Posterior cingulate gyrus (tissue), 11 donors: ENCODE measurements at regions not wholly inside any gene's neighbourhood (a gene's known extent, or its start where the extent isn't known, plus 50 kb on each side); places are given as distances from the start of the nearest gene placed in this dataset.
A peak's percentile ranks its signal among the peaks of the same experiment; 100 is the strongest.
"Not testable (repeated sequence)": the region's sequence is repeated elsewhere in the genome, so short reads cannot be mapped to it uniquely, and the experiment has no call there.

ENCODE experiments used
- DNase-seq, 10 donors: peaks; one replicate each; pipeline versions ENCODE4 v3.0.0 to v3.0.0-alpha.2; 2020 to 2021; ENCODE audit warnings: mixed read lengths in 3 of 10
- intact Hi-C: fragments of 100-400 bp; cut with DNase I; formaldehyde crosslinking; loops from one replicate; pipeline ENCODE4 v1.15.1; 2023

- intact Hi-C loops = no loop called here
- no peak for DNase-seq
Measured at GRCh38 chr7:63043657-63044543, 954.7 kb upstream of the ZNF722 start.

GRCh38 chr7:63044721-63045120, 953.9 kb upstream of the ZNF722 start:
- DNase-seq = no peak
- intact Hi-C loops = no loop called here

DNA sequence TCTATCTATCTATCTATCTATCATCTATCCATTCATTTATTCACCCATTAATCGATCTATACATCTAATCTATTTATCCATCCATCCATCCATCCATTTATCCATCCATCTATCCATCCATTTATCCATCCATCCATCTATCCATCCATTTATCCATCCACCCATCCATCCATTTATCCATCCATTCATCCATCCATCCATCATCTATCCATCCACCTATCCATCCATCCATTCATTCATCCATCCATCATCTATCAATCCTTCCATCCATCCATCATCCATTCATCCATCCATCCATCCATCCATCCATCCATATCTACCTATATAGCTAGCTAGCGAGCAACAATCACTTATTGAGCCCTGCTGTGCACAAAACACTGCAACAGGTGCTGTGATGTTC, 953.1 kb upstream of the ZNF722 start:
- intact Hi-C loops = no loop called here

GRCh38 chr7:63046612-63047011, 952.0 kb upstream of the ZNF722 start:
- no peak for DNase-seq
- intact Hi-C loops = no loop called here

More for the DNA sequence above, 953.1 kb upstream of the ZNF722 start:
- DNase-seq = no peak

DNA sequence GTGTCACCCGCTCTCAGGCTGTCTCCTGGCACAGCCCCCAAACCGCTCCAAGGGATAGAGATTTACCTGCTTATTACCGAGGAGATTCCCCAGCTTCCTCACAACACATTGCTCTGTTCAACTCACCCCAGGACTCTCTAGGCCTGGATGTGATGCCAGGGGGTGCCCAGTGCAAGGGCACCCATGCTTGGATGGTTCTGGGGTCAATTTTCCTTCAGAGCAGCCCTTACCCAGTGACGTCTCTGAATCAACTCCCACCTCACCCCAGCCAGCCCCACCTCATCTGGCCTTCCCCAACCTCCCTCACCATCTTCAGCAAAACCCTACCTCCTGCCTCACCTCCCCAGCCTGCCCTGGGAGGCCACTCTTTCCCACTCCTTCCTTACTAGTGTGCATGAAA, 951.6 kb upstream of the ZNF722 start:
- peak in 1 of 10 donors; percentile 20 for DNase-seq
- intact Hi-C loops = no loop called here

DNA sequence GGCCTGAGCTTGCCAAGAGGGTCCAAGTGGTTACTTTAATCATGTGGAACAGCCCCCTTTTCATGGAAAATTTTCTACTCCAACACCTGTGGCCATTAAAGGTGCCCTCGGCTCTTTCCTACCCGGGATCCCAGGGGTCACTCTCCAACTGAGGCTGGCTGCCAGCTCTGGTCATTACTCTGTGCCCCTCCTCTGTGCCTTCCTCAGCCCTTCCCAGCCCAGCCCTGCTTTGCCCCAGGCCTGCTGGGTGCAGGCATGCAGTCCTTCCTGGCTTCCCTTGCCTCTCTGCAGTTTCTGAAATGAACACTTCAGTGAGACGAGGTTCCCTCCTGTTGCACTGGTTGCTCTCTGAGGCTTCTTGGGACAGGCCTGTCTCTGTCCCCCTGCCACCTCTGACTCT, 951.1 kb upstream of the ZNF722 start:
- peak in 1 of 10 donors; percentile 22 for DNase-seq
- intact Hi-C loops = no loop called here

DNA sequence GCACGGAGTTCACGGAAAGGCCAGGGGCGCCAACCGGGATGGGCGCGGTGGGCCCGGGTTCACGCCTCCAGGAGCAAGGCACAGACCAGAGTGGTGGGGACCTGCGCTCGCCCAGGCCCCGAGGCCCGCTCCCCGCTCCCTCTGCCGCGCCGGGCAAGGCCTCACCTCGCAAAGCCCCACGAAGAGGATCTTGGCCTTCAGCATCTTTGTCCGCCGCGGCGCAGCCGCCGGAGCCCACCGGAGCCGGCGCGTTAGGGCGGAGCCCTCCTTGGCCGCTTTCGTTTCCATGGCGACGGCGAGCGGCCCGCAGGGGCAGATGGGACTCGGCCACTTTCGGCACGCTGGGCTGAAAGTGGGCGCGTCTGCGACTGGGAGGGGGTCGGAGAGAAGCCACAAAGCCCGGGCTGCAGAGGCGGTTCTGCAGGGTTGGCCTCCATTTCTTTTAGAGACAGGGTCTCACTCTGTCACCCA, 944.4 kb upstream of the ZNF722 start:
- intact Hi-C loops = no loop called here
- peak in 1 of 10 donors; percentile 81 for DNase-seq

DNA sequence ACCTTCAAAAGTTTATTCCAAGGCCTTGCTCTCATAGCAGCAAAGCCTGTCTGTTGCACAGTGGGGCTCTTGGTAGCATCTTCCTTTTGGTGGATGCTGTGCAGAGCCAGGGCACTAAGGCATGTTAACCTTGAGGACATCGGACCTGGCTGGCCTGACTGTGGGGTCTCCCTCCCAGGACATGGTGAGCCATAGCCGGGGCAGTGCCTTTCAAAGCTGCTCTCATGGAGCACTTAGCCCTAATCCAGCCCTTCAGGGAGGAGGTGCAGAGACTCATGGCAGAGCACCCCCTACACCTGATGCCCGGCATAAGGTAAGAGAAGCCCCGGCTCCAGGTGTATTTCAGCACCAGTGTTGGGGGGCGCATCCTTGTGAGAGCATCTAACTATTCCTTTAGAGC, 941.4 kb upstream of the ZNF722 start:
- intact Hi-C loops = no loop called here
- peak in 1 of 10 donors; percentile 79 for DNase-seq

DNA sequence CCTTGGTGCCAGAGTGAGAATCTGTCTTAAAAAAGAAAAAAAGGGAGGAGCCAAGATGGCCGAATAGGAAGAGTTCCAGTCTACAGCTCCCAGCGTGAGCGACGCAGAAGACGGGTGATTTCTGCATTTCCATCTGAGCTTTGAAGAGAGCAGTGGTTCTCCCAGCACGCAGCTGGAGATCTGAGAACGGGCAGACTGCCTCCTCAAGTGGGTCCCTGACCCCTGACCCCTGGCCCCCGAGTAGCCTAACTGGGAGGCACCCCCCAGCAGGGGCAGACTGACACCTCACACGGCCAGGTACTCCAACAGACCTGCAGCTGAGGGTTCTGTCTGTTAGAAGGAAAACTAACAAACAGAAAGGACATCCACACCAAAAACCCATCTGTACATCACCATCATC, 937.9 kb upstream of the ZNF722 start:
- intact Hi-C loops = not testable (repeated sequence)
- peak in 1 of 10 donors; percentile 39 for DNase-seq

GRCh38 chr7:63065684-63066083, 933.0 kb upstream of the ZNF722 start:
- DNase-seq = no peak
- intact Hi-C loops = no loop called here

- DNase-seq, intact Hi-C loops: not testable (repeated sequence)
Measured at GRCh38 chr7:63066235-63066634, 932.4 kb upstream of the ZNF722 start.

GRCh38 chr7:63067897-63068585, 930.6 kb upstream of the ZNF722 start:
- intact Hi-C loops = no loop called here
- DNase-seq = peak in 2 of 10 donors; percentile 17 to 88

DNA sequence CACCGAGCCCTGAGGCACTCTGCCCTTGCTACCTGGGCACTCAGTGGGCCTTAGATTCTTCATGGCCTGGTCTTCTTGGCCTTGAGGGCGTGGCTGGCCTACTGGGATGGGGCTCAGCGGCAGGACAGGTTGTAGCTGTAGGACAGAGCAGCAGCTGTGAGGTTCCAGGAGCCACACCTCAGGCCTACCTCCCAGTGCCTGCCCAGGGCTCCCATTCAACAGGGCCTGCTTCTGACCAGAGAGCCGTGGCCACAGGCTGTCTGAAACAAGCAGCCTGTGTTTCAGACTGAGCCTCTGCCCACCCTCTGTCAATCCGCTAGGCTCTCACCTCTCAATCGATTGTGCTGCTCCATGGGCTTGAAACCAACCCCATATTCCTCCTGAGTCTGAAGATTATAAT, 928.0 kb upstream of the ZNF722 start:
- intact Hi-C loops = no loop called here
- no peak for DNase-seq

GRCh38 chr7:63071396-63071795, 927.3 kb upstream of the ZNF722 start:
- no peak for DNase-seq
- intact Hi-C loops = no loop called here

DNA sequence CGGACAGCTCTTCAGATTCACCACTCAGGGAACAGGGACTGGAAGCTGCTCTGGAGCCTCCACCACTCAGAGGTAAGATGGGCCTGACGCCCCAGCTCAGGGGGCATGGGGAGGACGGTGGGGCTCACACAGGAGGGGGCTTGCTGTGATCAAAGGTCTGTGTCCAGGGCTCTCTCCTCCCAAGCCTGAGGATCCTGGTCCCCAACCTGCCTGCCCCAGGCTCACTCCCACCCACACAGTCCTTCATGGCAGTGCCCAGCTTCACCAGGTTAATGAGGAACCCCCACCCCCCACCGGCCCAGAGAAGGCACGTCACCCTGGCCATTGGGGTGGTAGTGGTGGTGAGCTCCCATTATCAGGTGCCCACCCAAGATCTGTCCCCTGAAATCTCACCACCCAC, 926.7 kb upstream of the ZNF722 start:
- no peak for DNase-seq
- intact Hi-C loops = no loop called here

GRCh38 chr7:63072806-63073205, 925.8 kb upstream of the ZNF722 start:
- DNase-seq = no peak
- intact Hi-C loops = no loop called here

DNA sequence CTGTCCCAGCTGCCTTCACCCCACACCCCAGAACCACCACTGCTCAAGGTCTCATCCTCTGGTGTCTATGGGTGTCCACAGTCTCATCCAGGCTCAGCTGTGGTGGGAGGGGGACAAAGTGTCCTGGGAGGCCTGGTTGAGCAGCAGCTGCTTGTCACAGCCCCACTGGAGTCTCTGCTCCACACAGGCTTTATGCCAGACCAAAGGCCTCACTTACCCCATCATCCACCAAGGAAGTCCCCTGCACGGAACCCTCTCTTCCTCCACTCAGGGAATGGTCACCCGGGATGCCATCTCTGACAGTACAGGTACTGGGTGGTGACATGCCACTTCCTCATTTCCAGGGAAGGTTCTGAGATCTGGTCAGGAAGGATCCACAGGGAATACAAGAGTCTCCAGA, 925.4 kb upstream of the ZNF722 start:
- intact Hi-C loops = no loop called here
- no peak for DNase-seq

- intact Hi-C loops = no loop called here
- DNase-seq = no peak
Measured at GRCh38 chr7:63073736-63074135, 924.9 kb upstream of the ZNF722 start.

DNA sequence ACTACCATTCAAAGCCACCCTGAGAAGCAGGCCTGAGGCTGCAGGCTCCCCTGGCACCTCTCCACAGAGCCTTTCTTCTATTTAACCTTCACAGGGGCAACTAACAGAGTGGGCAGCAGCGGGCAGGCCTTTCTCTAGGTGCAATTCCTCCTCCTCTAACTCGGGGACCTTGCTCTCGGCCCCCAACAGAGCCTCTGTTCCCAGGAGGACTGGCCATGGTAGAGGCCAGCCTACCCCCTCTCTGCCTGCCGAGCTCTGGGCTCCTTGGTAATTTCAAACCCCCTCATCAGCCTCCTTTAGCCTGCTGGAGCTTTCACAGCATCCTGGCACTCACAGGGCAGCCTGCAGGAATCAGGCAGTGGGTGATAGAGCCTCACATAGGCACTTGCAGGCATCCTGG, 920.8 kb upstream of the ZNF722 start:
- no peak for DNase-seq
- intact Hi-C loops = no loop called here

- intact Hi-C loops = no loop called here
Measured at GRCh38 chr7:63080406-63080805, 918.2 kb upstream of the ZNF722 start.

GRCh38 chr7:63080831-63081230, 917.8 kb upstream of the ZNF722 start:
- no peak for DNase-seq

More at GRCh38 chr7:63080406-63080805, 918.2 kb upstream of the ZNF722 start:
- no peak for DNase-seq

More at GRCh38 chr7:63080831-63081230, 917.8 kb upstream of the ZNF722 start:
- intact Hi-C loops = no loop called here
